Left lung (tissue), 4 donors: ENCODE measurements at regions not wholly inside any gene's neighbourhood (a gene's known extent, or its start where the extent isn't known, plus 50 kb on each side); places are given as distances from the start of the nearest gene placed in this dataset.

Experiments
- ATAC-seq: fragments of 200-7000 bp; cut with Tn5 transposase; one replicate; pipeline ENCODE4 v1.9.1; 2020; ENCODE audit warnings: moderate library complexity
- DNase-seq, 4 donors: peaks; one replicate each; pipeline ENCODE4 v3.0.0-alpha.2; 2013 to 2020
- H3K27ac ChIP-seq, 2 donors: fragments of 200-600 bp; sonication (generic) in 1 of 2; one replicate each; pipeline versions ENCODE4 v1.5.0 to v1.8.0; 2020 to 2021
- H3K27me3 ChIP-seq, 2 donors: fragments of 200-600 bp; sonication (generic) in 1 of 2; one replicate each; pipeline versions ENCODE4 v1.5.0 to v1.8.0; 2020 to 2021
- H3K36me3 ChIP-seq, 2 donors: fragments of 200-600 bp; sonication (generic) in 1 of 2; one replicate each; pipeline versions ENCODE4 v1.5.0 to v1.8.0; 2020 to 2021
- H3K4me1 ChIP-seq, 2 donors: fragments of 200-600 bp; one replicate each; pipeline ENCODE4 v1.8.0; 2021
- H3K4me3 ChIP-seq, 2 donors: fragments of 200-600 bp; sonication (generic) in 1 of 2; one replicate each; pipeline versions ENCODE4 v1.5.0 to v1.8.0; 2020 to 2021; ENCODE audit warnings: mild to moderate bottlenecking in 1 of 2
- H3K9me3 ChIP-seq, 2 donors: fragments of 200-600 bp; sonication (generic) in 1 of 2; one replicate each; pipeline versions ENCODE4 v1.5.0 to v1.8.0; 2020 to 2021
- intact Hi-C, 2 donors: fragments of 100-400 bp; cut with DNase I; formaldehyde crosslinking; loops; one replicate each; pipeline versions ENCODE4 v1.11.2 to v1.14.2; 2022
- TF ChIP-seq, protein P1 (sequence below), 2 donors: fragments of 200-600 bp; sonication (generic) in 1 of 2; IDR thresholded peaks; one replicate each; pipeline versions ENCODE4 v1.5.0 to v1.8.0; 2021; ENCODE audit warnings: antibody characterized with exemption in 2 of 2
- donor health status: DM: no; HTN: yes; CAD: no.
- donor health status: DM: no; HTN: no; CAD: no.

DNA sequence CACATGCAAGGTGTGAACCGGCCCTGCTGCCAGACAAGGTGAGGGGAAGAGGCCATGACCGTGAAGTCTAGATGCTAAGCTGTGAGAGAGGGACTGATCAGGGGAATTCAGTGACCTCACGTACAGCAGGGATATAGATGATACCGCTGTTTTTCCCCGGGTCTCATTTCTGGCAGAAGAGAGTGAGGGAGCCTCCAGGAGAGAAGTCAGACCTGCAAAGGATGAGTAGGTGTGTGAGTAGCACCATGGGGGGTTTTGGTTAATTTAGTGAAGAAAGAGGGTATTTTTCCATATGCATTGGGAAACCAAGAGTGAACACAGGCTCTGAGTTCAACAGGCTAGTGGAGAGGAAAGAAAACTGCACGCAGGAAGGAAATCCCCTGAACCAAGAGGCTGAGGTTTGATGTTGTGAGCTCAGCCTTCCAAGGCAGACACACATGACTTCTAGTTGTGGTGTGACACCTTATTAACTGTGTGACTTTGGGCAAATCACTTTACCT, 127.6 kb upstream of the GATB start:
- TF ChIP-seq, protein P1, sequence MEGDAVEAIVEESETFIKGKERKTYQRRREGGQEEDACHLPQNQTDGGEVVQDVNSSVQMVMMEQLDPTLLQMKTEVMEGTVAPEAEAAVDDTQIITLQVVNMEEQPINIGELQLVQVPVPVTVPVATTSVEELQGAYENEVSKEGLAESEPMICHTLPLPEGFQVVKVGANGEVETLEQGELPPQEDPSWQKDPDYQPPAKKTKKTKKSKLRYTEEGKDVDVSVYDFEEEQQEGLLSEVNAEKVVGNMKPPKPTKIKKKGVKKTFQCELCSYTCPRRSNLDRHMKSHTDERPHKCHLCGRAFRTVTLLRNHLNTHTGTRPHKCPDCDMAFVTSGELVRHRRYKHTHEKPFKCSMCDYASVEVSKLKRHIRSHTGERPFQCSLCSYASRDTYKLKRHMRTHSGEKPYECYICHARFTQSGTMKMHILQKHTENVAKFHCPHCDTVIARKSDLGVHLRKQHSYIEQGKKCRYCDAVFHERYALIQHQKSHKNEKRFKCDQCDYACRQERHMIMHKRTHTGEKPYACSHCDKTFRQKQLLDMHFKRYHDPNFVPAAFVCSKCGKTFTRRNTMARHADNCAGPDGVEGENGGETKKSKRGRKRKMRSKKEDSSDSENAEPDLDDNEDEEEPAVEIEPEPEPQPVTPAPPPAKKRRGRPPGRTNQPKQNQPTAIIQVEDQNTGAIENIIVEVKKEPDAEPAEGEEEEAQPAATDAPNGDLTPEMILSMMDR (IDR thresholded peaks at IDR 0.05): no peak
- intact Hi-C loops: no loop called here
- Histone ChIP-seq H3K4me1 (no peaks in the 10 kb centered on the region), H3K27ac (no peak overlapping the region), H3K9me3 (no peaks in the 10 kb centered on the region), H3K27me3 (no peaks in the 10 kb centered on the region), H3K4me3 (no peak overlapping the region), H3K36me3 (no peaks in the 10 kb centered on the region)
- ATAC-seq (no peak), DNase-seq (no peak)

DNA sequence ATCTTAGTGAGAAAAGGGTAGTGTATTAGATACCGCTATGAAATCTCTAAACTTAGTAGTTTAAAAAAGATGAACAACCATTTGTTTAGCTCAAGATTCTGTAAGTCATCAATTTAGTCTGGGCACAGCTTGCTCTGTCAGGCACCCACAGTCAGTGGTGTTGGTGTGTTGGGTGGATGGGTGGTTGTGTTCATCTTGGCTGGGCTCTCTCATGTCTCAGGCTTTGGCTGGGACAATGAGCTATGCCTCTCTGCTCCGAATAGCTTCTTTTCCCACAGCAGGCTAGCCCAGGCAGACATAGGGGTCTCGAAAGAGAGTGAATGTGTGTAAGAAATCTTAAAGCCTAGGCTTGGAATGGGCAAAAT, 127.0 kb upstream of the GATB start:
- ATAC-seq (no peak), DNase-seq (no peak)
- intact Hi-C loops: no loop called here
- H3K9me3 ChIP-seq: no peaks in the 10 kb centered on the region
- H3K27me3 ChIP-seq: no peaks in the 10 kb centered on the region
- H3K4me3 ChIP-seq: no peak overlapping the region
- no peak overlapping the region for H3K27ac ChIP-seq
- TF ChIP-seq, protein P1 (IDR thresholded peaks at IDR 0.05): no peak
- H3K36me3 ChIP-seq: no peaks in the 10 kb centered on the region
- H3K4me1 ChIP-seq: no peaks in the 10 kb centered on the region

- H3K4me1 ChIP-seq: no peaks in the 10 kb centered on the region
- intact Hi-C loops: no loop called here
- no peak overlapping the region for H3K27ac ChIP-seq
- DNase-seq (no peak), ATAC-seq (peak; percentile 68)
- H3K9me3 ChIP-seq: no peaks in the 10 kb centered on the region
- TF ChIP-seq, protein P1 (IDR thresholded peaks at IDR 0.05): no peak
- no peaks in the 10 kb centered on the region for H3K27me3 ChIP-seq
- no peak overlapping the region for H3K4me3 ChIP-seq
- H3K36me3 ChIP-seq: no peaks in the 10 kb centered on the region
These were observed 126.4 kb upstream of the GATB start for GRCh38 chr4:151887031-151887815.

GRCh38 chr4:151885123-151885522, 124.3 kb upstream of the GATB start:
- DNase-seq (no peak), ATAC-seq (no peak)
- Histone ChIP-seq H3K4me1 (no peaks in the 10 kb centered on the region), H3K27me3 (no peaks in the 10 kb centered on the region), H3K27ac (no peak overlapping the region), H3K36me3 (no peaks in the 10 kb centered on the region), H3K4me3 (no peak overlapping the region), H3K9me3 (no peaks in the 10 kb centered on the region)
- intact Hi-C loops: no loop called here
- TF ChIP-seq, protein P1 (IDR thresholded peaks at IDR 0.05): no peak

DNA sequence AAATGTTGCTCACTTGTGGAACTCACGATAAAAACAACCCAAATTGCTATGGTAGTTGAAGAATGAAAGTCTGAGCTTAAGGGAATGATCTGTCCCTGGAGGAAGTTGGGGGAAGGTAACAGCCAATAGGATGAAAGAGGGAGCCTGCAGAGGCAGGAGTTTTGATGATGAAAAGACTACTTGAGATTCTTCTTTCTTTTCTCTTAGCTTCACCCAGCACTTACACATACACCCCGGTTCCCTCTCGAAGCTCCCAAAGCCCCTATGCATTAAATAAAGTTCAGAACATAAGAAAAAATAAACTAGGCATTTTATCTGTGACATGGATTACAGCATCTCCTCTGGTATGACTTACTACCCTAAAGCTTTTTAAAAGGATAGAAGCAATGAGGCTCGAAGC, 122.9 kb upstream of the GATB start:
- H3K4me1 ChIP-seq: no peaks in the 10 kb centered on the region
- no peak overlapping the region for H3K4me3 ChIP-seq
- H3K9me3 ChIP-seq: no peaks in the 10 kb centered on the region
- DNase-seq (no peak), ATAC-seq (no peak)
- H3K27me3 ChIP-seq: no peaks in the 10 kb centered on the region
- intact Hi-C loops: no loop called here
- no peak overlapping the region for H3K27ac ChIP-seq
- TF ChIP-seq, protein P1 (IDR thresholded peaks at IDR 0.05): no peak
- H3K36me3 ChIP-seq: no peaks in the 10 kb centered on the region
